Neuron (in vitro differentiated cells): ENCODE measurements at regions not wholly inside any gene's neighbourhood (a gene's known extent, or its start where the extent isn't known, plus 50 kb on each side); places are given as distances from the start of the nearest gene placed in this dataset.
"Not testable (repeated sequence)": the region's sequence is repeated elsewhere in the genome, so short reads cannot be mapped to it uniquely, and the experiment has no call there.

Source experiments
- H2AFZ ChIP-seq: one replicate; pipeline ENCODE4 v1.6.1; 2013; ENCODE audit warnings: low read depth, mild to moderate bottlenecking, inconsistent platforms, low read length, moderate library complexity
- H3K27me3 ChIP-seq: one replicate; pipeline ENCODE4 v1.6.1; 2013; ENCODE audit warnings: low read length; ENCODE audit not compliant: insufficient read depth
- H3K36me3 ChIP-seq: one replicate; pipeline ENCODE4 v1.6.1; 2013; ENCODE audit warnings: low read length; ENCODE audit not compliant: insufficient read depth
- H3K4me1 ChIP-seq: one replicate; pipeline ENCODE4 v1.6.1; 2013; ENCODE audit warnings: low read length; ENCODE audit not compliant: insufficient read depth
- H3K4me3 ChIP-seq: 2 replicates; pipeline ENCODE4 v1.5.1; 2013; ENCODE audit warnings: mild to moderate bottlenecking, low read length, moderate library complexity
- H3K9me3 ChIP-seq: one replicate; pipeline ENCODE4 v1.6.1; 2013; ENCODE audit warnings: low read length

DNA sequence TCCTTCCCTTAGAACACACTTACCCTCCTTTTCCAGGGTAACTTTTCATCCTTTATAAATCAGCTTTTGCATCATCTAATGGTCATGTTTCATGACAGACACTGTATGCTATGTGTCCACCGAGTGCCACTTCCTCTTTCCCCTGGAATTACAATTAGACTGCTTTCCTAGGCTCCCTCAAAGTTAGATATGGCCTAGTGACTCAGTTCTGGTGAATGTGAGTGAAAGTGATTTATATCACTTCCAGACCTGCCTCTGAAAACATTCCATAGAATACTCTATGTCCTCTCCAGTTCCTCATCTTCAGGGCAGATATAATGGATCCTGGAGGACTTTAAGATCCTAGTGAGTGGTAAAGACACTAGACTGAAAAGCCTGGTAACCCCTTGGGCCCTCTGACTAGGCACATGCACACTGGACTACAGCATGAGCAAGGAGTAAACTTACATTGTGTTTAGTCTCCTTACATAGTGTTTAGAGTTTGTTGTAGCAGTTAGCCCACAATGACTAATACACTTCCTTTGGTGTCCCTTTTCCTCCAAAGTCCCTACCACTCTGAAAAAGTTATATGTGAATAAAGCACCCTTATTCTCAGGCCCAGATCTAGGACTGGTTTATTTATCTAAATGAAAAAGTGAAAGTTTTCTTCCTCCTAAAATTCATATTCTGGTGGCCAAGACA, 59.3 kb downstream of the GPR88 start:
- Histone ChIP-seq H2AFZ (no peak overlapping the region), H3K4me3 (no peak overlapping the region), H3K27me3 (no peaks in the 10 kb centered on the region), H3K9me3 (no peaks in the 10 kb centered on the region), H3K4me1 (no peaks in the 10 kb centered on the region), H3K36me3 (no peaks in the 10 kb centered on the region)

- no peaks in the 10 kb centered on the region for H3K4me1 ChIP-seq
Measured at GRCh38 chr1:100597784-100598183, 59.8 kb downstream of the GPR88 start.

GRCh38 chr1:100600377-100600776, 62.4 kb downstream of the GPR88 start:
- H3K27me3 ChIP-seq, H2AFZ ChIP-seq, H3K9me3 ChIP-seq, H3K36me3 ChIP-seq, H3K4me3 ChIP-seq, H3K4me1 ChIP-seq: not testable (repeated sequence)

More at GRCh38 chr1:100597784-100598183, 59.8 kb downstream of the GPR88 start:
- Histone ChIP-seq H3K9me3 (no peaks in the 10 kb centered on the region), H3K4me3 (no peak overlapping the region), H2AFZ (no peak overlapping the region), H3K27me3 (no peaks in the 10 kb centered on the region), H3K36me3 (no peaks in the 10 kb centered on the region)

DNA sequence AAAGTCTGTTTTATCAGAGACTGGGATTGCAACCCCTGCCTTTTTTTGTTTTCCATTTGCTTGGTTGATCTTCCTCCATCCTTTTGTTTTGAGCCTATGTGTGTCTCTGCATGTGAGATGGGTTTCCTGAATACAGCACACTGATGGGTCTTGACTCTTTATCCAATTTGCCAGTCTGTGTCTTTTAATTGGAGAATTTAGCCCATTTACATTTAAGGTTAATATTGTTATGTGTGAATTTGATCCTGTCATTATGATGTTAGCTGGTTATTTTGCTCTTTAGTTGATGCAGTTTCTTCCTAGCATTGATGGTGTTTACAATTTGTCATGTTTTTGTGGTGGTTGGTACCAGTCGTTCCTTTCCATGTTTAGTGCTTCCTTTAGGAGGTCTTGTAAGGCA, 64.1 kb downstream of the GPR88 start:
- H3K27me3 ChIP-seq, H3K4me1 ChIP-seq, H3K36me3 ChIP-seq, H3K4me3 ChIP-seq, H3K9me3 ChIP-seq, H2AFZ ChIP-seq: not testable (repeated sequence)

GRCh38 chr1:100604372-100604771, 66.4 kb downstream of the GPR88 start:
- no peaks in the 10 kb centered on the region for H3K27me3 ChIP-seq

DNA sequence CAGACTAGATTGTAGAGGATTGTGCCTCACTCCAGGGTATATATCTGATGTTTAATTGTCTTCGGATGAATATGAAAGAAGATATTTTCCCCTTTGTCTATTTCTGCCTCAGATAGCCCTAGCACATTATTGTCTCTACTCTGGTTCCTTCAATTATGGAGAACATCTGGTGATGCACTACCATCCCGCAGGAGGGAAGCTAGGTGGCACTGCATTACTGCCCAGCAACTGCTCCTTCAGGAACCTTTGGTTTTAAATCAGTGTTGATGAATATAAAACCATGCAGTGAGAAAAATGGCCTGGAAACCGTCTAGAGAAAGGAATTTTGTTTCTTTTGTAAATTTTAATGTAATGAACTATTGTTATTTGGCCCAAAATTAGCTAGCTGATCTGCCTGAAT, 68.5 kb downstream of the GPR88 start:
- peaks cover 4% of the 10 kb centered on the region for H3K4me1 ChIP-seq
- H2AFZ ChIP-seq: no peak overlapping the region
- no peak overlapping the region for H3K4me3 ChIP-seq
- H3K36me3 ChIP-seq: no peaks in the 10 kb centered on the region
- H3K9me3 ChIP-seq: peaks cover 4% of the 10 kb centered on the region
- no peaks in the 10 kb centered on the region for H3K27me3 ChIP-seq

More at GRCh38 chr1:100604372-100604771, 66.4 kb downstream of the GPR88 start:
- Histone ChIP-seq H2AFZ (no peak overlapping the region), H3K4me3 (no peak overlapping the region), H3K9me3 (peaks cover 4% of the 10 kb centered on the region), H3K36me3 (no peaks in the 10 kb centered on the region), H3K4me1 (peaks cover 4% of the 10 kb centered on the region)

- H3K9me3 ChIP-seq: peaks cover 4% of the 10 kb centered on the region
- H3K4me1 ChIP-seq: peaks cover 10% of the 10 kb centered on the region
- H3K27me3 ChIP-seq: no peaks in the 10 kb centered on the region
- H3K4me3 ChIP-seq: no peak overlapping the region
- no peak overlapping the region for H2AFZ ChIP-seq
- no peaks in the 10 kb centered on the region for H3K36me3 ChIP-seq
Measured at GRCh38 chr1:100607628-100608240, 69.8 kb downstream of the GPR88 start.

DNA sequence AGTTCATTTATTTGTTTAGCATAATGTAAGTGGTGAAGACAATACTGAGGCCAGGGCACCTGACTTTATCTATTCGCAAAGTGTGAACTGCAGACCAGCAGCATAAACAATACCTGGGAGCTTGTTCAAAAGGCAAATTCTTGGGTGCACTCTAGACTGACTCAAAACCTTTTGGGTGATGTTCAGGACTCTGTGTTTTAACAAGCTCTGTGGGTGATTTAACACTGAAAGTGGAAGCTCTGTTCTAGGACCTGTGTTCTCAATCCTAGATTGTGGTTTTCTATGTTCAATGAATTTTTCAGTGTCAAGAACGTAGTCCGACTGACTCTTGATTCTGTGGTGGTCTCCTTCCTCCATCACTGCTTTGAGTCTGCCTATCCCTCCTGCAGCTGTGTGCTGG, 71.9 kb downstream of the GPR88 start:
- H3K27me3 ChIP-seq: no peaks in the 10 kb centered on the region
- peaks cover 10% of the 10 kb centered on the region for H3K4me1 ChIP-seq
- H2AFZ ChIP-seq: no peak overlapping the region
- no peaks in the 10 kb centered on the region for H3K36me3 ChIP-seq
- no peak overlapping the region for H3K4me3 ChIP-seq
- H3K9me3 ChIP-seq: peaks cover 2% of the 10 kb centered on the region

- Histone ChIP-seq H3K9me3 (peaks cover 2% of the 10 kb centered on the region), H3K4me1 (peaks cover 10% of the 10 kb centered on the region), H3K36me3 (no peaks in the 10 kb centered on the region), H3K4me3 (no peak overlapping the region), H3K27me3 (no peaks in the 10 kb centered on the region), H2AFZ (no peak overlapping the region)
Measured at GRCh38 chr1:100611086-100611485, 73.1 kb downstream of the GPR88 start.

DNA sequence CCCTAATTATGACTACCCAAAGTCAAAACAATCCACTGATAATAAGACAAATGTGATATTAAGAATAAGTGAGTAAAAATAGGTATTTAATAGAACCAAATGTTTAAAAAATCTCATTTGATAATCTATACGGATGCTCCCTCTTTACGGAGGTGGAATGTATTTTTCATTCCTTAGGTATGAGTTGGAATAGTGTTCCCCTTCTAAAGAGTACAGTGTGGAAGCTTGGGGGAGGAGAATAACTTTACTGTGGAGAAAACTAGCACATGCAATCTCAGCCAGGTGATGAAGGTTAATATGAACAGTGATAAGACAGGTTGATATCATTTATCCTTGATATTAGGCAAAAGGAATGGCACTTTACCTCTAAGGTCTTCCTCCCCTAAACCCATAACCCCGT, 74.6 kb downstream of the GPR88 start:
- Histone ChIP-seq H3K36me3 (no peaks in the 10 kb centered on the region), H3K9me3 (peaks cover 2% of the 10 kb centered on the region), H3K4me3 (no peak overlapping the region), H3K4me1 (peaks cover 6% of the 10 kb centered on the region), H2AFZ (no peak overlapping the region), H3K27me3 (no peaks in the 10 kb centered on the region)

DNA sequence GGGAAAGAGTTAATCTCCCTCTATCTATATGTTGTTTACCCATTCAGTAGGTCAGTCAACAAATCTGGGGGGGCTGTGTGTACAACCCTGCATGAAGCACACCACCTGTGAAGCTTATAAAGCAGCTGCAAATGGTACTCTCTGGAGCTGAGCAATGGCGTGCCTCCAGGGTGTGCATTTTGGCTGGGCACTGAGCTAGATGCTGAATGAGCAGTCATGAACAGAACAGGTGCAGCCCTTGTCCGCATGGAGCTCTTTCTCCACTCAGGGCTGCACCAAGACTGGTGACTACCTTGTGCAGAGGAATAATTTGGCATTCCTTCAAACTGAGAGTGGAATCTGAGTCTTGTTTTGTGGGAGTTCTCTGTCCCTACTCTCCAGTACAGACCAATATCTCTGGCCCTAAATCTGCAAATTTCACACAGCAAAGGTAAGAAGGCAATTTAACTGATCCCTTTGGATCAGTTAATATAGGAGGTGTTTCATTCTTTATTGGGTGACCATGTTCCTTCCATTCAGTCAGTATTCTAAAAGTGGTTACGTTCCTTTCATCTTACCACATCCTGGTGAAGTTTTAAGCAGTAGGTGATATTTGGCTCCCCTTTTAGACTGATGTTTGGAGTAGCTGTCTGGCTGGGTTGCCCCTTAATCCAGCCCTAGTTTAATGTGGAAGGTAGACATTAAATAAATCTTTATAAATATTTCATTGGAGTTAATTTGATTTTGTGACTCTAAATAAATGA, 76.0 kb downstream of the GPR88 start:
- Histone ChIP-seq H3K9me3 (peaks cover 2% of the 10 kb centered on the region), H3K36me3 (no peaks in the 10 kb centered on the region), H3K27me3 (no peaks in the 10 kb centered on the region), H3K4me1 (peaks cover 6% of the 10 kb centered on the region), H2AFZ (no peak overlapping the region), H3K4me3 (no peak overlapping the region)

GRCh38 chr1:100614570-100614969, 76.6 kb downstream of the GPR88 start:
- peaks cover 6% of the 10 kb centered on the region for H3K4me1 ChIP-seq

GRCh38 chr1:100615686-100616085, 77.7 kb downstream of the GPR88 start:
- Histone ChIP-seq H3K9me3 (peaks cover 2% of the 10 kb centered on the region), H2AFZ (no peak overlapping the region), H3K4me1 (peaks cover 6% of the 10 kb centered on the region), H3K27me3 (no peaks in the 10 kb centered on the region), H3K36me3 (no peaks in the 10 kb centered on the region), H3K4me3 (no peak overlapping the region)

More at GRCh38 chr1:100614570-100614969, 76.6 kb downstream of the GPR88 start:
- no peak overlapping the region for H3K4me3 ChIP-seq
- no peaks in the 10 kb centered on the region for H3K27me3 ChIP-seq
- no peaks in the 10 kb centered on the region for H3K36me3 ChIP-seq
- peaks cover 2% of the 10 kb centered on the region for H3K9me3 ChIP-seq
- no peak overlapping the region for H2AFZ ChIP-seq
